Stimulated activated CD8-positive, alpha-beta memory T cell treated with anti-CD3 and anti-CD28 coated beads, Interleukin-15, amount 100 ng/mL, for 1 hour (primary cell): ENCODE measurements at regions not wholly inside any gene's neighbourhood (a gene's known extent, or its start where the extent isn't known, plus 50 kb on each side); places are given as distances from the start of the nearest gene placed in this dataset.
"Not testable (repeated sequence)": the region's sequence is repeated elsewhere in the genome, so short reads cannot be mapped to it uniquely, and the experiment has no call there.

Experiments
- DNase-seq: peaks from one replicate; pipeline ENCODE4 v3.0.0-alpha.2; 2020; ENCODE audit warnings: low read depth

DNA sequence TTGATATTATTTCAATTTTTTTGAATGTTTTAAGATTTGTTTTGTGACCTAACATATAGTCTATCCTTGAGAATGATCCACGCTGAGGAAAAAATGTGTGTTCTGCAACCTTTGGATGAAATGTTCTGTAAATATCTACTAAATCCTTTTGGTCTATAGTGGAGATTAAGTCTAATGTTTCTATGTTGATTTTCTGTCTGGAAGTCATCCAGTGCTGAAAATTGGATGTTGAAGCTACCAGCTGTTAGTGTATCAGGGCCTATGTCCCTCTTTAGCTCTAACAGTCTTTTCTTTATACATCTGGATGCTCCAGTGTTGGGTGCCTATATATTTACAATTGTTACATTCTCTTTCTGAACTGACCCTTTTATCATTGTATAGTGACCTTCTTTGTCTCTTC, 422.3 kb downstream of the TMEM232 start:
- DNase-seq: no peak

DNA sequence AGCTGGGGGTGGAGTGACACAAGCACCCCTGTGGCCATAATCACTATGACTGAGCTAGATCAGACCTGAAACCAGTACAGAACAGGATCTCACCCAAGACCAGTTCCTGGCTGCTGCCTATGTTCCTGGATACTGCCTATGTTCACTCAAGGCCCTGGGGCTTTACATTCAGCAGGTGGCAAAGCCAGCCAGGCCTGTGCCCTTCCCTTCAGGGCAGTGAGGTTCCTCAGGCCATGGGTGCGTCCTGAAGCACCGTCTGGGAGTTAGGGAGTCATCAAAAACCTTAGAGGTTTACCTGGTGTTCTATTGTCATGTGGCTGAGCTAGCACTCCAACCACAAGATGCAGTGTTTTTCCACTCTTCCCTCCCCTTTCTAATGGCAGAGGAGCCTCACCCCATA, 419.8 kb downstream of the TMEM232 start:
- DNase-seq: no peak

DNA sequence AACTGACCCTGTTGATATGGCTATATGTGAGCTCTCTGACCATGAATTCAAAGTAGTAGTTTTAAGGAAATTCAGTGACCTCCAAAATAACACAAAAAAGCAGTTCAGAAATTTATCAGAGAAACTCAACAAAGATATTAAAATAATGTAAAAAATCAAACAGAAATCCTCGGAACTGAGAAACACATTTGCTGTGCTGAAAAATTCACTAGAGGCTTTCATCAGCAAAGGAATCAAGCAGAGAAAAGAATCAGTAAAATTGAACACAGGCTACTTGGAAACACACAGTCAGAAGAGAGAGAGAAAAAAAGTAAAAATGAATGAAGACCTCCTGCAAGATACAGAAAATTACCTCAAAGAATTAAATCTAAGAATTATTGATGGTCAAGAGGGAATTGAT, 417.2 kb downstream of the TMEM232 start:
- no peak for DNase-seq

DNA sequence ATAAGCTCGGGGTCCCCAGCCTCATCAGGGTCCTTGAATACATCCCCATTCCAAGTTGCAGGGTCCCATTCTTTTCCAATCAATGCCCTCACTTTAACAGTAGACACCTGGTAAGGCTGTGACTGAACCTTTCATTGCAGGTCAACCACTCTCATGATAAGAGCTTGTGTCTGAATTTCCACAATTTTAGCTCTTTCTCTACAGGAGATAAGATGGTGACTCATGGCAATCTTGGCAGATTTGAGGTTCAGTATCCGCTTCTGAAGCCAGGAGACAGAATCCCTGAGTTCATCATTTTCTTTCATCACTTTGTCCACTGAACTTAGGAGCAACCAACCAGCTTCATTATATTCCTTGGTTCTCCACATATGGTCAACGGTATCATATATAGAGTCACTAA, 409.9 kb downstream of the TMEM232 start:
- not testable (repeated sequence) for DNase-seq

DNA sequence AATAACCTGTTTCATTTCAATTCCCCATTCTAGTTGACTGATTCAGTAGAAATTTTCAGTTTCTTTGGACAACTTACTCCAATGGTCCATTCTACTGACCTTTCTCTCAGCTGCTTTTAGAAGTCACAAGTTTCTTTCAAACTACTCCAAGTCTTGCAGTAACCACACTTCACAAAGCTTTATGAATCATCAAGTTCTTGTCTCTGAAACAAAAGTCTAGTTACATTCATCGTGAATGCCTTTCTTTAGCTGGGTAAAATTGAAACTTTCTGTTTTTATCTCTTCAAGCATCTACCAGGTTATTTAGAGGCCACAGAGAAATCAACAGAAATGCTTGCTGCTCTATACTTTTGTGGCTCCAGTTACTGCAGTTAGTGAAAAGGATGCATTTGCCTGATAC, 405.4 kb downstream of the TMEM232 start:
- DNase-seq: no peak

DNA sequence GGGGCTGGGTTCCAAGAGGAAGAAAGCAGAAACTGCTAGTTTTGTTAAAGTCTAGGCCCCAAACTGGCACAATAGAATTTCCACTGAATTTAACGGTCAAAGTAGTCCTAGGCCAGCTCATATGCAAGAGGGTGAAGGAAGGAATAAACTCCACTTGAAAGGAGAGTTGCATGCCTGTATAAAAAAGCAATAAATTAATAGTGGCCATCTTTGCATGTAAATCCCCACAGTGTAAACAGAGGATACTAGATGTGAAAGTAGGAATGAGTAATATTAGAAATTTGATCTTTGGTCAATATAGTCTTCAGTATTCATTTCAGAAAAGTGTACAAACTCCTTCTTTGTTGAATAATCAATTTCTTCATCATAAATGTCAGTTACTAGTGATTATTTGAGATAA, 403.1 kb downstream of the TMEM232 start:
- no peak for DNase-seq

DNA sequence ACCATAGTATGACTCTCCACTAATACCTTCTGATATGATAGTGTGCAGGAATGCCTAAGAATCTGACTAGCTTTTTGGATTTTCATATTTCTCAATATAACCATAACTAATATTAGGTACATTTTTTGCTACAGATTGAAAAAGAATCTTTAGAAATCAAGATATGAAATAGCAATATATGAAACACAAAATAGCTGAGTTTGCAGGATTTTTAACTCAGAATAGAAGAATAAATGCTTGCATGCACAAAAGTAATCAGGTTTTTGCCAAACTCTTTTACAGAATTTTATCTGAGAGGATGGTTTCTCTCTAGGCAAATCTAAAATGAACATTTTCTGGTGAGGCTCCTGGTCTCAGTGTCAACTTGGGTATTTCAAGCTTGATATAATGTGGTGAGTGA, 402.6 kb downstream of the TMEM232 start:
- no peak for DNase-seq

DNA sequence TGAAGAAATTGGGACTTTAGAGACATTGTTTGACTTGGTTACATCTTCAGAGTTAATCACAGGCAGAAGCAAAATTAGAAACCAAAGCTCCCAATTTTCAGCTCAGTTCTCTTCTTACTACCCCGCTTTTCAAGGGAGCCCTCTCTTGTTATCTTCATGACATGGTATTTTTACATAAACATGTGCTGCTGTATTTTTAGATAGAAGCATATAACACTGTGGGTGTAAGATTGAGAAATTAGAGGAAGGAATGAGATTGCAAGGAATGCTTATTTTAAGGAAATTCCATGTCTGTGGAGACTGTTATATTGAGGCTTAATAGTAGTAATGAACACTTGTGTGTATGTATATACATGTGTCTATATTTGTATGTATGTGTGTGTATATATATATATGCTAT, 401.6 kb downstream of the TMEM232 start:
- no peak for DNase-seq

DNA sequence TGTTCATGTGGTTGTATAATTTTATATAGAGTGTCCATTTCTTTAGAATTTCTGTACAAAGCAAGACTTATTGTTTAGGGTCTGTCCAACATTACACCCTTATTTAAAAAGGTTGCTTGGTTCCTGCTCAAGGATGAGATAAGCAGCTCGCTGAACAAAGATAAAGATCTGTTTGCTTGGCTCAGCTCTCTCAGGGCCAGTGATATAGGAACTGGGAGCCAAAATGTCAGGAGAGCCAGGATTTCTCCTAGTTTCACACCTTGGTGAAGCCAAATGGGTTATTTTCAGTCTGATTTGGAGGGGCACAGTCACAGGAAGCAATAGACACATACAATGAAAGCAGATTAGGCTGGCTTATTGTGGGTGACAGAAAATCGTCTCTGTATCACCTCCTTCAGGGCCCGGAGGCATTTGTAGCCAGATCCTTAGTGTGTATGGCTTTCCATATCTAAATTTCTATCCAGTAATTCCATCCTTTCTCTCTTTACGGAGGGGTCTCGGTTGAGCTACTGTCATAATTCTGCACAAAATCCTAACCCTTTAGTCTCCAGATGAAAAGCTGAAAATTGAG, 396.4 kb downstream of the TMEM232 start:
- no peak for DNase-seq

DNA sequence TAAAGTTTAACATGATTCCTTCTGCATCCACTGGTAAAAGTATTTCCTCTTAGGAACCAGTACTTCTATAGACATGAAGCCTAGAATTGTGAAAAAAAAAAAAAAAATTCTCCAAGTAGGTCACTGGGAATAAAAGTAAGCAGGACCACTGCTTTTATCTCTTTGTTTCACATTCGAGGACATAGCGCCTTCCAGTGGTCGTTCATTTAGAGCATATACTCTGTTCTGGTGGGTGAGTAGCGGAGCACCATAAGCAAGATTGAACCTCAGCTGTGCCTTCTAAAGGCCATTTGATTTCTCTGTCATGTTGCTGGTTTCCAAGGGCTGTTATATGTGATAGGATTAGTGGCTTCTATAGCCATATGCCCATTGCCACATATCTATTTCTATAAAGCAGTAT, 393.1 kb downstream of the TMEM232 start:
- DNase-seq: no peak

DNA sequence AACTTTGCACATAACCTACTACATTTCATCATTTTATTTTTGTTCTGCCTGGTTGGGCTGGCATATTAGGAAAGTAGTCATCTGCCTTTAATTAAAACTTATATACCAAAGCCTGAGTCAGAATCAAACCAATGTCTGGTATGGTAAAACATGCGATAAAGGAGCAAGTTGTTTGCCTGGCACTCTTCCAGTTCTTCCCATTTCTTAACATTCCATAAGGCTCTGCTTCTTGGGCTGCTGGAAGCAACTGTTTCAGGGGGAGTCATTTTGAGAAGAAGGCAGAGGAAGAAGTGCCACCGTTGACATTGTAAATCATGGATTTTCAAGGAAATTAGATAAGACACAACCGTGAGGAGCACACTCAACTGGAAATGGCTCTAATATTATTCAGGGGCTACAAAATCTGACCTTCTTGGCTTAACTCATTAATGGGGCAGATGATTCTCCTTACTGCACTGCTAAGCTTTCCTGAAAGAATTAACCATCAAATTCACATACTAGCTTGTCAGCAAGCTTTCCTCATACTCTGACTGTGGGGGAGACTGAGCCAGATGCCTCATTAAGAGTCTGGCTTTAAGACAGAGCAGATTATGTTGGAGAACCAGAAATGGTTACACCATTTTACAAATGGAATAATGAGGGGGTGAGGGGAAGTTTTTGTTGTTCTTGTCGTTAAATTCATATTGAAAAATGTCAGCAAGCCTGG, 391.0 kb downstream of the TMEM232 start:
- DNase-seq: no peak

DNA sequence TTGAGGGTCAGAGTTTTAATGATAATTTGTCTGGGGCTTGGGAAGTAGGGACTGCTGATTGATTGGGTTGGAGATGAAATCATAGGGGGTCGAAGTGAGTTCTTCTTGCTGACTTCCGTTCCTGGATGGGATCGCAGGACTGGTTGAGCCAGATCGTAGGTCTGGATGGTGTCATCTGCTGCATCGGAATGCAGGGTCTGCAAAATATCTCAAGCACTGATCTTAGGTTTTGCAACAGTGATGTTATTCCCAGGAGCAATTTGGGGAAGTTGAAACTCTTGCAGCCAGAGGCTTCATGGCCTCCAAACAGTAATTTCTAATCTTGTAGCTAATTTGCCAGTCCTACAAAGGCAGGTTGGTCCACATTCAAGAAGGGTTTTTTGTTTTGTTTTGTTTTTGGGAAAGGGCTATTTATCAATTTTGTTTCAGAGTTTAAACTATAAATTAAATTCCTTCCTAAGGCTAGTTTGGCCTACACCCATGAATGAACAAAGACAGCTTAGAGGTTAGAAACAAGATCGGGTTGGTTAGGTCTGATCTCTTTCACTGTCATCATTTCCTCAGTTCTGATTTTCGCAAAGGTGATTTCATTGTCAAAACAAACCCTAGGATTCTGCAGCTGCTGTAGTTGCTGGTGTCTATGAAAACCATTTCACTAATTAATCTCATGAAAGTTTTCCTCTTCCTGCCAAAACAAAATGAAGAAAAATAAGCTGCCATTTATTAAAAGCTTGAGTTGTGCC, 388.0 kb downstream of the TMEM232 start:
- DNase-seq: no peak

DNA sequence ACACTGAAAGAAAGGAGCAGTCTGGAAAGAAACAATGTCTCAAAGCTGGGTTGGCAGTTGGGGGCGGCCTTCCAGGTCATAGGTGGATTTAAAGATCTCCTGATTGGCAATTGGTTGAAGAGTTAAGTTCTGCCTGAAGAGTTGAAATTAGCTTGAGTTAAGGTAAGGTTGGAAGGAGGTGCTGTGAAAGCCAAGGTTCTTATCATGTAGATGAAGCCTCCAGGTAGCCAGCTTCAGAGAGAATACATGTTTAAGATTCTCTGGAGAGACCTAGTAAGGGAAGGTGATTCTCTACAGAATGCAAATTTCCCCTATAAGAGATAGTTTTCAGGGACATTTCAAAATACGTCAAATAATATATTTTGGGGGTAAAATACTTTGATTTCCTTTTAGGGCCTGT, 387.1 kb downstream of the TMEM232 start:
- DNase-seq: no peak

DNA sequence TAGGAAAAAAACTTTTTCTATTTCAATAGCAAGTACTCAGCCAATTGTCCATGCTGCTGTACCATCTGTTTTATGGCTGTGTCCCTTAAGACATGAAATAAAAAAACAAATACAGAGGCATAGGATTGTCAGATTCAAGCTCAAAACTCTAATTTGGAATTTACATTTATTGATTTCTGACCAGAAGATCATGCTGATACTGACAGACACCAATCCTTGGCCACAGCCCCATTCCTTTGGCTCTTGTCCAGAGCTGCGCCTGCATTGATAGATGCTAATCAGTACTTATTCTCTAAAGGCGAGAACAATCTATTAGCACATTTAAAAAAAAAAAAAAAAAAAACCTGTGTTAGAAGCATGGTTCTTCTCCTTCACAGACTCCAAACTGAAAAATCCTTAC, 384.6 kb downstream of the TMEM232 start:
- no peak for DNase-seq

DNA sequence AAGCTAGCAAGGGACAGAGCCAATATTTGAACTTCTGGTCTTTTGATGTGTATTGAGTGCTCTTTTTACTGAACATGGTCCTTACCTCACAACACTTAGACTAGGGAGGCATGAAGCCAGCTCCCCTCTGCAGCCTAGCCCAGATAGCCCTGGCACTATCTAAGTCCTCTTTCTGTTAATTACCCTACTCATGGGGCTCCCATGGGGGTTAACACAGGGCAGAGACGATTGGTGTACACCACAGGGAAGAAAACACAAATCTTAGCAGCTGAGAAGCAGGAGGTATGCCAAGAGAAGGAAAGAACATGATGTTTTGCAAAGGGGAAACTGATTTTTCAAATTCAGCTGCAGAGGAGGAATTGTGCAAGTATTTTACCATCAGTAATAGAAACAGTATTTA, 383.8 kb downstream of the TMEM232 start:
- no peak for DNase-seq

DNA sequence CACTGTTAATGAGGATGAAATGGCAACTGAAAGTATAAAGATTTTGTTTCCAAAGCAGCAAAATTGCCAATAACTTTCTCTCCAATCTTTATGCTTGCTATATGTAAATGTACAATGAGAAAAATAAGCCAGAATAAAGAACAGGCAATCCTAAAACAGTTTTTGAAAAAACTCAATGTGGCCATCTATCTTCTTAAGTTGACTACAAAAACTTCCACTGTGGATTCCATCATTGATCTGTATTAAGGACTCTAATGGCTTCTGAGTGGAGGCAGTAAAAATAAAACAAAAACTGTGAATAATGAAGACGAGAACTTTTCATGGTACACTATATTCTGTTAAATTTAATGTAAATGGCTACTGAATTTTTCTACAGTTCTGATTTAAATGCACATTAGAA, 382.9 kb downstream of the TMEM232 start:
- no peak for DNase-seq

DNA sequence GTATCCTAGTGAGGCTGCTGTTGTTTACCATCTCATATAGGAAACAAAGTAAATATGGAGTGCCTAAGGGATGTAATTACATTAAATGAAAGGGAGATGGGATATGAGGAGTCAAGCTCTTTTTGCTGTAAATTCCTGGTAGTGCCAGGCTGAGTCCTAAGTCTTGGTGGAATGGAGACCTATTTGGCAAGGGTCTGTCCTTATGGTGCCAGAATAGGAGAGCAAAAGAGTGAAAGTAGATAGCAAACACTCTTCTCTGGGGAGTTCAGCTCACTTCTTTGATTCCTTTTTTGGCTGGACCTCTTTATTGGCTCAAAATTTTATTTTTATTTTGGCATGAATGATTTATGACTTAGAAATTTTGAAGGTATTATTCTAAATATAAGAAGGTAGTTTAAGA, 380.8 kb downstream of the TMEM232 start:
- DNase-seq: no peak

DNA sequence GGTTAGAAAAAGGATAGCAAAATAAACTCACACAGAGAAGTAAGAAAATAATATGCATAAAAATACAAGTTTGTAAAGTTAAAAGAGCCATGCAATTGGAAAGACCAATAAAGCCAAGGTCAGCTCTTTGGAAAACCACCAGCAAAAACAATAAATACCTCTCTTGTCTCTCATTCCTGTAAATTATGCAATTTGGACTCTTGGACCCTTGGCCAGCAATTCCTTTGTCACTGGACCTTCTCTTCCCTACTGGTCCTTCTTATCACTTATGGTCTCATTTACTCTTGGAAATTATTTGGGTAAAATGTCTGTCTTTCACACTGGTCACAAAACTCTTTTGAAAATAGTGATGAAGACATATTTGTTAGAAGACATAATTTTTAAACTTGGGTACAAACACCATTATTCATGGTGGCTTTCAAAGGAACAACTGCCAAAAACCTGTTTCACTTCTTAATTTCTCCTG, 379.5 kb downstream of the TMEM232 start:
- DNase-seq: no peak

DNA sequence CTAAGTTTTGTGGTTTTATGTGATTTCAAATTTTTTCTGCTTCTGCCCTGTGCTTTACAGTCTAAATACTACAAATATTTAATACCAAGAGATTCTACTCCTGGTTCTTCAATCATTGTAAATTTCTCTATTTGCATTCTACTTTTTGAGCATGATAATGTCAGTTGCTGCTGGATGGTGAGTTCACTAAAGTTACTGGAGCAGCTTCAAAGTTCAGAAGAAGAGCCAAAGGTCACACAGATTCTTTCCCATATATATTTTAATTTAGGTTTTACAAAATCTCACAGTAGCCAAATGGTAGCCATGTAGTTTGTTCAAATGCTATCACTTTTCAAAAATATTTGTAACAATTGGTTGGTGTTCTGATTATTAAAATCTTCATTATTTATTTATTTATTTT, 378.7 kb downstream of the TMEM232 start:
- no peak for DNase-seq

DNA sequence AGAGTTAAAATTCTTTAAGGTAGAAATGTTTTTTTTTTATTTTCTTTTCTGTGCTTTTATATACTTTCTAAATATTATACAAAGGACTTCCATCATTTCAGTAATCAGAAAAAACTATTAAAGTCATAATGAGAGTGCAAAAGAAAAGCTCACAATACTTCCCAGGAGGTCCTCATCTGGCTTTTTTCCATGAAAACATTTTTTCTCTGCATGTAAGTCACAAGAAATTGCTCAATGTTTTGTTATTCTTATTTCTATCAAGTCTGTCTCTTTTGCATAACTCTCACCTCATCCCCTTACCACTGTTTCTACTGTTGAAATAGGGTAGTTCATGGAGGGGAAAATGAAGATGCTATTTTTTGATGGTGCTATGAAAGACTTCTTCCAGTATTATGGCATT, 375.0 kb downstream of the TMEM232 start:
- DNase-seq: no peak

DNA sequence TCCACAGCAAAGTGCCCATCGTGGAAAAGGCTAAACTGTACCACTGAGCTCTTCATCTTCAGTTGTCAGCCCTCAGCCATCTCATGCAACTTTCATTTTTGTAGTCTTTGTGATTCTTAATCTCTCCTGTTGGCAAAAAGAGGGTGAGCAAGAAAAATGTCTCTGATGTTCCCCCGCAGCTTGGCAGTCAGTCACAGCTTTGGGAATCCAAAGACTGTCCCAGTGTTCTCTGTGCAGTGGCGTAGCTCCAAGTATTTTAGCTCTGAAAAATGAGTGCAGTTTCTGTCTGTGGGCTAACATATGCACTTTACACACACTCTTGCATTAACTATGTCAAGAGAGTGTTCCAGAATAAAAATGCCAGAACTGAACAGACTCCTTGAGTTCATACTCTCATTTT, 372.2 kb downstream of the TMEM232 start:
- no peak for DNase-seq

DNA sequence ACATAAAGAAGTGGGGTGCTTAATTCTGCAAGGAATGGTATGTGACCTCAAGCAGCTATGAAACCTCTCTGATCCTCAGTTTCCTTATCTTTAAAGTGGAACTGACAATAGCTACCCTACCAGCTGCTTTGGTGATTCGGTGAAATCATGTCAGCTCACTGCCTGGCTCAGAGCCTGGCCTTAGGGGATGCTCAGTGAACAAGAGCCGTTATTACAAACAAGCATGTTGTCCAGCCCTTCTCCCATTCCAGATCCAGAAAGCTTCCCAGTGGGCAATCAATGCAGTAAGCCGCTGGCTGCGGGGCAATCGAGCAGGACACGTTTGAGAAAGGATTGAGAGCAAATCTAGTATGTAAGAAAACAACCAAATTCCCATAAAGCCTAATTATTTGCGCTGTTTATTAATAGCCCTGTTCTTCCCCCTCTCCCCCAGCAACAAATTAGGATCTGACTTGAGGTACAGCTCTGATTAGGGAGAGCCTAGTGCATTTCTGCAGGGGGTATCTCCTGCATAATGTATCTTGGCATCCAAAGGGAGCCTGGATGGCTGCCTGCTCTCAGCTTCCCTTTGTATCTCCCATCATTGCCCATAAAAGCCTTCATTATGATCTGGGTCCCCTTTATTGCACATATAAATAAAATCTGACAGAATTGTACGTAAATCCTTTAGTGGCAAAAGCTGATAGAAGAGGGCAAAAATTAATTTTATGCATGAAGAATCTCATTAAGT, 371.4 kb downstream of the TMEM232 start:
- no peak for DNase-seq

DNA sequence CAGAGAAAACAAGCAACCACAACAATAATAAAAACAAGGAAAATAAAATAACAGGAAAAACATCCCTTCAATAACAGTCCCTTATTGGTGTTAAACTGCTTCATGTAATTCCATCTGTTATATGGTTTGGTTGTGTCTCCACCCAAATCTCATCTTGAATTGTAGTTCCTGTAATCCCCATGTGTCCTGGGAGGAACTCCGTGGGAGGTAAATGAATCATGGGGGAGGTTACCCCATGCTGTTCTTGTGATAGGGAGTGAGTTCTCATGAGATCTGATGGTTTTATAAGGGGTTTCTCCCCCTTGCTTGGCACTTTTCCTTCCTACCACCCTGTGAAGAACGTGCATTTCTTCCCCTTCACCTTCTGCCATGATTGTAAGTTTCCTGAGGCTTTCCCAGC, 369.8 kb downstream of the TMEM232 start:
- no peak for DNase-seq
